ENCODE measurements at regions not wholly inside any gene's neighbourhood (a gene's known extent, or its start where the extent isn't known, plus 50 kb on each side); places are given as distances from the start of the nearest gene placed in this dataset.

DNA sequence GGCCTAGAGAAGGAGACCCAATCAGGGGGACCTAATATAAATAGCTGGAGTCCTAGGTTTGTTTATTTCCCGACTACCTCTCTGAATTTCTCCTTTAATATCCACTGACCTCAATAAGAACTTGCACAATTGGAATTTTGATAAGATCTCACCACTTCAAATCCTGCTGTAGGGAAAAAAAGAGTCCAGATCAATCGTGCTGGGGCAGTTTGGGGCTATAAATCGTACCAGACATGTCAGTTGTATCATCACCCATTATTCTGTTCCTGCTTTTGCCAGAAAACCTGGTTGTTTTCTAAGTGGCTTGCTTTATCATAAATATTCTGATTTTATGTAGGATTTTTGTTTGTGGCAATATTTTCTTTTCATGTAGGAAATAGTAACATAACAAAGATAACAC is 281.3 kb downstream of the DIPK2A start:
- no peaks in the 10 kb centered on the region for H3K9me3 Mint-ChIP-seq
- Histone ChIP-seq H2BK5ac (ENCODE audit: insufficient read length, low read length) (no peak overlapping the region), H3K4me1 (ENCODE audit: insufficient read depth, low read length) (no peaks in the 10 kb centered on the region), H3T11ph (ENCODE audit: low read length) (no peak overlapping the region), H2AFZ (ENCODE audit: low read length) (no peak overlapping the region), H3K27me3 (ENCODE audit: insufficient read depth, low read length) (no peaks in the 10 kb centered on the region), H3K27ac (ENCODE audit: insufficient read length, low read depth, low read length) (no peak overlapping the region), H2AK5ac (ENCODE audit: insufficient read length, low read length) (no peak overlapping the region), H2BK120ac (ENCODE audit: low read depth, low read length, poor library complexity, severe bottlenecking) (no peak overlapping the region), H4K8ac (replicated peaks; ENCODE audit: insufficient read length, low read depth, low read length) (no peak overlapping the region), H4K5ac (ENCODE audit: insufficient read length, low read depth, low read length) (no peak overlapping the region), H3K9me3 (ENCODE audit: control insufficient read depth, low read depth, low read length) (no peaks in the 10 kb centered on the region), H3K23ac (ENCODE audit: insufficient read length, low read depth, low read length) (no peak overlapping the region), H3K18ac (ENCODE audit: insufficient read length, low read depth, low read length) (no peak overlapping the region), H3K79me1 (ENCODE audit: insufficient read depth, low read depth, low read length, poor library complexity, severe bottlenecking) (no peaks in the 10 kb centered on the region), H2BK20ac (ENCODE audit: low read depth, low read length, poor library complexity, severe bottlenecking) (no peak overlapping the region), H4K20me1 (ENCODE audit: control insufficient read depth, insufficient read depth, insufficient read length) (no peaks in the 10 kb centered on the region), H4K91ac (ENCODE audit: insufficient read length, low read depth, low read length) (no peak overlapping the region), H3K23me2 (ENCODE audit: insufficient read length, low read depth, low read length, poor library complexity, severe bottlenecking) (no peaks in the 10 kb centered on the region), H2BK15ac (ENCODE audit: low read depth, low read length) (no peak overlapping the region), H3K56ac (ENCODE audit: insufficient read length, low read depth, low read length) (no peak overlapping the region), H3K4me2 (ENCODE audit: insufficient read depth, insufficient read length, low read length) (no peak overlapping the region), H2BK12ac (ENCODE audit: insufficient read length, low read depth, low read length) (no peak overlapping the region), H3K79me2 (ENCODE audit: insufficient read depth, low read length) (no peaks in the 10 kb centered on the region), H3K14ac (ENCODE audit: insufficient read depth, low read length) (no peak overlapping the region), H3K4ac (ENCODE audit: low read depth, low read length) (no peak overlapping the region), H3K9ac (ENCODE audit: extremely low read depth, insufficient read length, low read length) (no peak overlapping the region)
- H3K36me3 Mint-ChIP-seq (ENCODE audit: insufficient read depth in 1 of 3, low read depth in 3 of 3): no peaks in the 10 kb centered on the region
- H3K4me3 Mint-ChIP-seq: no peak overlapping the region
- H3K27me3 Mint-ChIP-seq (ENCODE audit: low read depth): no peaks in the 10 kb centered on the region
- TF ChIP-seq, protein P1, sequence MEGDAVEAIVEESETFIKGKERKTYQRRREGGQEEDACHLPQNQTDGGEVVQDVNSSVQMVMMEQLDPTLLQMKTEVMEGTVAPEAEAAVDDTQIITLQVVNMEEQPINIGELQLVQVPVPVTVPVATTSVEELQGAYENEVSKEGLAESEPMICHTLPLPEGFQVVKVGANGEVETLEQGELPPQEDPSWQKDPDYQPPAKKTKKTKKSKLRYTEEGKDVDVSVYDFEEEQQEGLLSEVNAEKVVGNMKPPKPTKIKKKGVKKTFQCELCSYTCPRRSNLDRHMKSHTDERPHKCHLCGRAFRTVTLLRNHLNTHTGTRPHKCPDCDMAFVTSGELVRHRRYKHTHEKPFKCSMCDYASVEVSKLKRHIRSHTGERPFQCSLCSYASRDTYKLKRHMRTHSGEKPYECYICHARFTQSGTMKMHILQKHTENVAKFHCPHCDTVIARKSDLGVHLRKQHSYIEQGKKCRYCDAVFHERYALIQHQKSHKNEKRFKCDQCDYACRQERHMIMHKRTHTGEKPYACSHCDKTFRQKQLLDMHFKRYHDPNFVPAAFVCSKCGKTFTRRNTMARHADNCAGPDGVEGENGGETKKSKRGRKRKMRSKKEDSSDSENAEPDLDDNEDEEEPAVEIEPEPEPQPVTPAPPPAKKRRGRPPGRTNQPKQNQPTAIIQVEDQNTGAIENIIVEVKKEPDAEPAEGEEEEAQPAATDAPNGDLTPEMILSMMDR (conservative IDR thresholded peaks at IDR 0.05): no peak
- H3K4me1 Mint-ChIP-seq: peaks cover 3 to 5% of the 10 kb centered on the region in 2 experiments; a peak in 3 of 4 replicates
- no CpG with 5 or more reads among the region's 3 CpGs for WGBS (ENCODE audit: extremely low coverage, insufficient read length, low lambda C conversion rate)
- no peak for DNase-seq
- no peak overlapping the region for H3K27ac Mint-ChIP-seq

All from H9 (cell line).